ENCODE measurements at regions not wholly inside any gene's neighbourhood (a gene's known extent, or its start where the extent isn't known, plus 50 kb on each side); places are given as distances from the start of the nearest gene placed in this dataset.

DNA sequence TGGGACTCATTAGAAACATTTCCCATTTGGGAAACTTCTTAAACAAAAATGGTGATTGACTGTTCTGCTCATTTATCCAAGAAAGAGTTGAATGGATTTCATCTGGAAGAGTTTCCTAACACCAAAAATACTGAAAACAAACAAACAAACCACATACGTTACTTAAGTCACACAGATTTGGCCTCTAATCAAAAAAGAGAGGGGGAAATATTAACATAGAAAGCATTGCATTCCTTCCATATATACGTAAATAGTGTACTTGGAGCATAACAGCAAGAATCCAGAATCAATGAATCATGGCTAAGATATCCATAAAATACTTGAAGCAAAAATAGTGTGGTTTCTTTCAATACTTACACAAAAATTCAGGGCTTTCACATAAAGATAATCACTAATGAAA is 189.8 kb upstream of the MAP3K1 start:
- H3K27ac ChIP-seq, result no peak overlapping the region
- no peak for TF ChIP-seq CTCF (conservative IDR thresholded peaks at IDR 0.05)

DNA sequence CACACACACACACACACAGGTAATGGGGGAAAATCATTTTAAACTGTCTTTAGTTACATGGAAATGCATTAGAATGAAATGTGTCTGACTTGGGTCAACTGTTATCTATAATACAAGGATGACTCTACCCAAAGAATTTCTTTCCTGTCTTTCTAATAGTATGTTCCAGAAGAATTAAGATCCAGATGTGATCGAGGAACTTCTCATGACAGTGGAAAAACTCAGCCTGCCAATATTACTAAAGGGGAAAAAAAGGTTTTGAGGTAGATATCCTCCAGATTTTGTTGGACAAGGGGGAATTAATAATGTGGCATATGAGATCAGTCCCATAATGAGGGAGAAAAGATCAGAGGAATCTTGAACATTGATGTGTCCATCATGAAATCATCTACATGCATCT is 190.6 kb upstream of the MAP3K1 start:
- no peak for TF ChIP-seq CTCF (conservative IDR thresholded peaks at IDR 0.05)
- no peak overlapping the region for H3K27ac ChIP-seq

GRCh38 chr5:56622141-56622540 is 193.2 kb upstream of the MAP3K1 start:
- H3K27ac ChIP-seq, result no peak overlapping the region
- TF ChIP-seq CTCF (conservative IDR thresholded peaks at IDR 0.05), result no peak

DNA sequence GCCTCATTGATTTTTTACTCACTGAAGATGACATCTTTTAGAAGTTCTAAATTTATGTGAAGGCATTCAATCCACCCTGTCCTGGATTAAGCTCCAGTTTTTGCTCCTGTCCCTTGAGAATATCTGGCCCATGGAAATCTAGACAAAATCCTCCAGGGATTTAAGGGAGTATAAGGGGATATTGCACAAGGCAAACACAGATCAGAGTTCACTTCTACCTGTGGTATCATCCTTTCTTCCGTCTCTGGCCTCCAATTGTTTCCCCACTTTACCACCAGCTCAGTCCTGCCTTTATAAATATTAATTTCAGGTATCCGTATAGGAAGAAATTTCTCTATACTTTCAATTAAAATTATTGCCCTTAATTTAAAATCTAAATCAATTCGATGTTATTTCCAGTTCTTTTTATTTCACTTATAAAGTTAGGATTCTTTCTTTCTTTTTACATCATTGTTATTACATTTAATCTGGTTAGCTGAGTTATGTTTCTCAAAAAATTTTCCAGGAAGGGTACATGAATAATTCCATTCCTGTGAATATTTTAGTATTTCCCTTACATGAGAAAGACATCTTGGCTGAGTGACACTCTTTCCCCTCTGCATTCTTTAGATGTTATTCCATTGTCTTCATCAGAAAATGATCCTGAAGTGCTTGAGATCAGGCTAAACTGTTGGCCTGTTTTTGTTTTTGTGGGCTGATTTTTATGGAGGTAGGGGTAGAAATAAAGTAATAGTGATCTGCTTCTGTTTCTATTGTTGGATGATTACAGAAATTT is 194.3 kb upstream of the MAP3K1 start:
- no peak overlapping the region for H3K27ac ChIP-seq
- no peak for TF ChIP-seq CTCF (conservative IDR thresholded peaks at IDR 0.05)

DNA sequence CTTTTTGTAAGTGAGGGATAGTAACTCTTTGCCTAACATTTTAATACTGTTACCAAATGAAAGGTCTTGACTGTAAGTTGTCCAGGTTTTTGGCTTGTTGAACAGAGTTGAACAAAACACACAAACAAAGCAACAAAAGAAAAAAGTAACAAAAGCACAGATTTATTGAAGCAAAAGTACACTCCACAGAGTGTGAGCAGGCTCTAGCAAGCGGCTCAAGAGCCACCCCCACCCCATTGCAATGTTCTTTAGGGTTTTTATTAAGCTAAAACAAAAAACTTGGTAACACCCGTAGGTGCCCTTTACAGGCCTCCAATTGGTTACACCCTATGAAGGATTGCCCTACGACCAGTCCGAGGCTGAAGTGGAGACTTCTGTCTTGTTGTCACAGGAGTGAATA is 197.4 kb upstream of the MAP3K1 start:
- TF ChIP-seq CTCF (conservative IDR thresholded peaks at IDR 0.05), result no peak

DNA sequence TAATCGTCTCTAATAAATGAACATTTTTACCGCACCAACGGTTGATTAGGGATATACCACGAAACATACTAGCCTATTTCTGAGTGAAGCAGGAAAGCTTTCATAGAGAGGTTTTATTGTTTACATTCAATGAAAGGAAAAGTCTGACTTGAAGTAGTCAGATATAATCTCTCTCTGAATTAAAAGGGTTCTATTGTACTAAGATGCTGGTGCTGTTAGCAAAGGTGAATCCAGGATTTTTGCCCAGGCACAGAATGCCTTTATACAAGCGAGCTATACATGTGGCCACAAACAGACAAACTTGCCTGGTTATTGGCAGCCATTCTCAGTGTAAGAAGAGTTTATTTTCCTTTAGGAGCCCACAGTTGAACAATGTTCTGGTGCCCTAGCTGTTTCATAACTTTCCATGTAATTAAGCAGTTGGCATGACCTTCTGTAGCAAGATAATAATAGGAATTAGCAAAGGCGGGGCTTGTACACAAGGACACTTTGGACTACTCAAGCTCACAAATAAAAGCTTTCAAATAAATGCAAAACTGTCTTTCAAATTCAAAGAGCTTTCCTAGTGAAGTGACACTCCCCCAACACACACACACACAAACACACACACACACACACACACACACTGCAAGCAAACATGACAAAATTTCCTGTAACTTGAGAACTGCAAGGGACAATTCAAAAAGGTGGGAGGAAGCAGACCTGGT is 198.7 kb upstream of the MAP3K1 start:
- peak overlapping the region; percentile 75 for H3K27ac ChIP-seq
- TF ChIP-seq CTCF (conservative IDR thresholded peaks at IDR 0.05), result no peak

More for the DNA sequence above, 197.4 kb upstream of the MAP3K1 start:
- peak overlapping the region; percentile 75 for H3K27ac ChIP-seq

DNA sequence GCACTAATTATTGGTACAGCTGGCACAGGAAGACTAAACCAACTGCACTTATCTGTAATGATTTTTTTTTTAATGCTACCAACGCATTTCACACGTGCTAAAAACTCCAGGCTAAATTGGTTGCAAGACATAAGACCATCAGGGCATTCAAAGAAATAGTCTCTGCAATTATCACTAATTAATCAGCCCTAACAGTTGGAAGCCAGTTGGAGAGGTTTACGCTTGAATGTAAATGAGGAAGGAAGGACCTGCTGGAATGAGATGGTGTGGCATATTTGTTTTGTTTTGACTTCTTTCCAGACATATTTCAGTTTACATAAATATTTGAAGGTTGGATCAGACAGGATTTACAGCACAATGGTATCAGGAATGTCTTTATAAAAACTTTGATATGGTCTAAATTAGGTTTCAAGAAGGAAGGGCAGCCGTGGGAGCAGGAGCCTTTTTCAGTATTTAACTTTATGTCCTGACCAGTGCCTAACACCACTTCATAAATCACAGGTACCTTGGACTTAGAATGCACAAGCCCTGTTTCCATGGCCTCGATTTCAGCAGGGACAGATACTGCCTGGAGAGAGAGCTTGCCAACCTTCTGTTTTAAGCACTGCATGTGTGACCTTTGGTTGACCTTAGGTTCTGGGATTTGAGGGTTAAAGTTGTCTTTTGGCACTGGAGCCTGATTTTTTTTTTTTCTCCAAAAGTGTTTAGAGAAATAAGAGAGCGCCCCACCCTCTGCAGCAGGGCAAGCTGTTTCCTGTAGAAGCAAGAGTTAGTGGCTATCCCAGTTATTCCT is 199.8 kb upstream of the MAP3K1 start:
- peak overlapping the region; percentile 75 for H3K27ac ChIP-seq
- TF ChIP-seq CTCF (conservative IDR thresholded peaks at IDR 0.05), result no peak
